22Rv1 (cell line): ENCODE measurements at regions not wholly inside any gene's neighbourhood (a gene's known extent, or its start where the extent isn't known, plus 50 kb on each side); places are given as distances from the start of the nearest gene placed in this dataset.

Experiments used
- H3K27ac ChIP-seq: fragments of 450-650 bp; 2 replicates; pipeline ENCODE4 v1.5.1; 2017
- CTCF ChIP-seq: fragments of 450-650 bp; IDR thresholded peaks from 2 replicates; pipeline ENCODE4 v1.5.1; 2017; ENCODE audit warnings: mild to moderate bottlenecking
- ZFX ChIP-seq: fragments of 450-650 bp; IDR thresholded peaks from 2 replicates; pipeline ENCODE4 v1.6.1; 2017; ENCODE audit warnings: antibody characterized with exemption, borderline replicate concordance

- H3K27ac ChIP-seq: no peak overlapping the region
- TF ChIP-seq ZFX: no peak
- no peak for TF ChIP-seq CTCF
Observed at GRCh38 chr3:193768070-193768394, 175.0 kb downstream of the OPA1 start.

GRCh38 chr3:193769437-193769836, 176.4 kb downstream of the OPA1 start:
- no peak for TF ChIP-seq ZFX
- no peak for TF ChIP-seq CTCF
- H3K27ac ChIP-seq: no peak overlapping the region

GRCh38 chr3:193771011-193771652, 178.1 kb downstream of the OPA1 start:
- no peak for TF ChIP-seq ZFX
- TF ChIP-seq CTCF: no peak
- H3K27ac ChIP-seq: no peak overlapping the region

GRCh38 chr3:193771653-193772421, 178.8 kb downstream of the OPA1 start:
- no peak overlapping the region for H3K27ac ChIP-seq
- no peak for TF ChIP-seq ZFX
- no peak for TF ChIP-seq CTCF

GRCh38 chr3:193772422-193772763, 179.4 kb downstream of the OPA1 start:
- no peak overlapping the region for H3K27ac ChIP-seq
- no peak for TF ChIP-seq CTCF
- TF ChIP-seq ZFX: no peak

GRCh38 chr3:193773266-193774220, 180.5 kb downstream of the OPA1 start:
- TF ChIP-seq ZFX: no peak
- no peak for TF ChIP-seq CTCF
- no peak overlapping the region for H3K27ac ChIP-seq
